ENCODE measurements at regions not wholly inside any gene's neighbourhood (a gene's known extent, or its start where the extent isn't known, plus 50 kb on each side); places are given as distances from the start of the nearest gene placed in this dataset.

- TF ChIP-seq SUZ12 (IDR thresholded peaks at IDR 0.05): no peak
- TF ChIP-seq FOXA1 (IDR thresholded peaks at IDR 0.05): no peak
- no peak for TF ChIP-seq ARNT (IDR thresholded peaks at IDR 0.05)
- no peak for TF ChIP-seq PKNOX1 (IDR thresholded peaks at IDR 0.05)
- no peak for TF ChIP-seq LEF1 (IDR thresholded peaks at IDR 0.05; ENCODE audit: borderline replicate concordance)
- TF ChIP-seq SP1 (IDR thresholded peaks at IDR 0.05): no peak
- TF ChIP-seq CTBP1 (IDR thresholded peaks at IDR 0.05; ENCODE audit: borderline replicate concordance): no peak
Observed at GRCh38 chr11:80638296-80638695, 1197.5 kb upstream of the TENM4 start.
